ACHN (cell line): ENCODE measurements at regions not wholly inside any gene's neighbourhood (a gene's known extent, or its start where the extent isn't known, plus 50 kb on each side); places are given as distances from the start of the nearest gene placed in this dataset.
"Not testable (repeated sequence)": the region's sequence is repeated elsewhere in the genome, so short reads cannot be mapped to it uniquely, and the experiment has no call there.

ENCODE experiments used
- DNase-seq: peaks from one replicate; pipeline ENCODE4 v3.0.0-alpha.2; 2015
- in situ Hi-C: cut with HindIII; loops from 2 replicates; pipeline ENCODE4 v1.10.0; 2017; ENCODE audit warnings: low sequenced_read_pairs, low pct_ligation_motif_present, low pct_unique_long_range_greater_than_20kb

- in situ Hi-C loops: no loop called here
- no peak for DNase-seq
Observed at GRCh38 chr7:84941936-84942335, 244.9 kb downstream of the SEMA3D start.

GRCh38 chr7:84941291-84941690 is 245.6 kb downstream of the SEMA3D start:
- in situ Hi-C loops: no loop called here

DNA sequence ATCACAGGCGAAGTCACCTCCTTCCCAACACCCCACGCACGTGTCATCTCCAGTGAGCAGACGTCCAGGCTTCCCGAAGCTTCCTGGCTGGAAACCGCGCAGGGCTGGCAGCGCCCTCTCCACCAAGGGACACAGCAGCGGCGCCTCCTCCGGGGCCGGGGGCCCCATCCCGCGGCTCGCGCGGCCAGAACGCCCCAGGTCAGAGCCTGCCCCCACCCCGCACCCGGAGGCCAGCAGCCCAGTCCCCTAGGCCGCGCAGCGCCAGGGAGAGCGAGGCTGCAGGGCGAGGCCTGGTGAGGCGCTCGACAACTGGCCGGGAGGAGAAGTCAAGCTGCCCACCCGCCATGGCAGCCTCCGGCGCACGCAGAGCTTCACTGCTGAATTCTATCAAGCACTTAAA is 247.0 kb downstream of the SEMA3D start:
- no peak for DNase-seq
- in situ Hi-C loops: no loop called here

More at GRCh38 chr7:84941291-84941690, 245.6 kb downstream of the SEMA3D start:
- no peak for DNase-seq

GRCh38 chr7:84939442-84939841 is 247.4 kb downstream of the SEMA3D start:
- no peak for DNase-seq
- in situ Hi-C loops: no loop called here

DNA sequence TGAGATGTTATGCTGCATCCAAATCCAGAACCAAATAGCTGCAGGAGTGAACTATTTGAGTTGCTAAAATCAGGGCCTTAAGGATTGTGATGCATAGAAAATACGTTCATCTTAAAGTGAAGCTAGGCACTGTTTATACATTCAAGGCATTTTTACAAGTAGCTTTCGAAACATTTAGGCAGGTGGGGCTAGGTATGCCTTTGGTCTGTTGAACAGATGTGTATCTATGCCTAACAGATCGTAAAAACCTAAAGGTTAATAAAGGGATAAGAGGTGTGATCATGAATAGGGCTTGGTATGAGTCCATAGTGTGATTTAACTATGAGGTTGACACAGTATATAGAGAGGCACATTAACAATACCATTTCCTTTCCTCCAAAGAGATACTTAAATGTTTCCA is 262.5 kb downstream of the SEMA3D start:
- in situ Hi-C loops: no loop called here
- DNase-seq: no peak

DNA sequence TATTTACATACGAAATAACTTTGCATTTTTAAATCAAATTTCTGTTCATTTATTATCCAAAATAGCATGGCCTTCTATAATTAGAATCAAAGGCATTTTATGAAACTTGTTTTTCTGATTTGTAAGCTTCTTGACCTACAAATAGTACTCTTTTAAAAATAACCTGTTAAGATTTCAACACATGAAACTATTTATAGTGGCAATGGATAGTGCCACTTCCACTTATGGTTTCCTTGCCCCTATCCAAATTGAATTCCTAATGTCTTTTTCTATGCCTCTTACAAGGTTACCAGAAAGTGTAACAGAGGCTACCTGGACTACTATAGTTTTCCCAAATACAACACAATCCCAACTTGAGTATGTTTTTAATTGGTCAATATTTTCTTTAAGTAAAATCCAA is 263.5 kb downstream of the SEMA3D start:
- no peak for DNase-seq

DNA sequence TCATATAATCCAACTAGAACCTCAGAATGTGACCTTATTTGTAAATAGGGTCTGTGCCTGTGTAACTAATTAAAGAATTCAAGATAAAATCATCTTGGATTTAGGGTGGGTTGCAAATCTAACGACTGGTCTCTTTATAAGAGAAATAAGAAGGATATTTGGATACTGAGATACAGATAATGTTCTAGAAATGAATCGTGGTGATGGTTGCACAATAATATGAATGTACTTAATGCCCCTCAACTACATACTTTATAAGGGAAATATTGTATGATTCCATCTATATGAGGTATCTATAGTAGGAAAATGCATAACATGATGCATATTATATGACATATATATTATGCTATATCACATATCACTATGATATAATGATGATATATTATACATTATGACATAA is 265.7 kb downstream of the SEMA3D start:
- in situ Hi-C loops: no loop called here
- DNase-seq: no peak

More for the DNA sequence above, 263.5 kb downstream of the SEMA3D start:
- in situ Hi-C loops: no loop called here

- in situ Hi-C loops, DNase-seq: not testable (repeated sequence)
Observed at GRCh38 chr7:84916973-84917372, 269.9 kb downstream of the SEMA3D start.

- in situ Hi-C loops: no loop called here
- DNase-seq: no peak
Observed at GRCh38 chr7:84916161-84916560, 270.7 kb downstream of the SEMA3D start.

GRCh38 chr7:84914598-84914997 is 272.3 kb downstream of the SEMA3D start:
- in situ Hi-C loops: no loop called here
- DNase-seq: peak; percentile 20

GRCh38 chr7:84913731-84914130 is 273.1 kb downstream of the SEMA3D start:
- no peak for DNase-seq

GRCh38 chr7:84912993-84913635 is 273.7 kb downstream of the SEMA3D start:
- DNase-seq: no peak
- in situ Hi-C loops: no loop called here

More at GRCh38 chr7:84913731-84914130, 273.1 kb downstream of the SEMA3D start:
- in situ Hi-C loops: no loop called here

DNA sequence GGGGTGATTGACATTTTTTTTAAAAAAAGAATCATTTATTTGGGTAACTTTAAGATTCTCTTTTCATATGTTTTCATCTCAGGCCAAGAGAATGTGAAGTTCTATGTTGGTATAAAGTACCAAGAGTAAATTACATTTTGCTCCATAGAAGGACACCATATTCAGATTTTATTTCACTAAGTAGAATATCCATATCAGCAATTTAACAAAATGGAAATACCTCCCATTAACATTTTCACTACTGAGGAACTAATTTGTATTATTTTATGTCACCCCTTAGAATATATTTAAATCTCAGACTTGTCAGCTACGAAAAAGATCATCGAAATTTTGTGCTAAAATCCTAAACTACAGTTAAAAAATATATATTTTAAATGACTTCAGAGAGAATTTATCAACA is 274.3 kb downstream of the SEMA3D start:
- in situ Hi-C loops: no loop called here
- no peak for DNase-seq

DNA sequence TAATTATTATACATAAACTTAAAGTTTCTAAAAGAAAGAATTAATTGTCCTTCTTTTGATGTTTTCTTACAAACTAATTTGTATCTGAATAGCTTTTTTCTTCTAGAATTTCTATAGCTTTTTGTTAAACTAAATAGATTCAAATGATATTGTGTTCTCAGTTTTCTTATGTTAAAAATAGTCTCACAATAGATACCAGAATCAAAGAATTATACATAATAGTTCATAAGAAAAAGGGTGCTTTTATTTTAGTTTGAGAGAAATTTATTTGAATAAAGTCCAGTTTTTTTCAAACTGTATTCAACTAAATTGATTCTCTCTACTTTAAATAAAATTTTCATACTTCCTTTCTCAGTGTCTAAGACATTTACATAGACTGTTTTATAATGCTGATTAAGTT is 274.8 kb downstream of the SEMA3D start:
- DNase-seq: no peak
- in situ Hi-C loops: no loop called here

DNA sequence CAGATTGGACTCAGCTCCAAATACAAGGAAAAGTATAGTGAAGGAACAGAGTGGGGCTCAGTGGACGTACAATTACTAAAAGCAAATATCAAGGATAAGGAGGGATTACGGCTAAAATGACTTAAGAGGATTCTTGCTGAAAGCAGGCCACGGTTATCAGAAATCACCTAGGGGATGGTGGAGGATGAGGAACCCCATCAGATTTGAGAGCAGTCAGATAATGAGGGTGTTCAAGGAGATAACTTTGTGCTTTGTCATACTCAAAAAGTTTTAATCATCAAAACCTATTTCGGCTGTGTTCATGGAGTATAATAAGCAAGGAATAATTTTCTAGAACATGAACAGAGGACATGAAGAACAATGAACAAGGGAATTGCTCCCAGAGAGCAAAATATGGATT is 275.8 kb downstream of the SEMA3D start:
- in situ Hi-C loops: no loop called here
- DNase-seq: no peak

DNA sequence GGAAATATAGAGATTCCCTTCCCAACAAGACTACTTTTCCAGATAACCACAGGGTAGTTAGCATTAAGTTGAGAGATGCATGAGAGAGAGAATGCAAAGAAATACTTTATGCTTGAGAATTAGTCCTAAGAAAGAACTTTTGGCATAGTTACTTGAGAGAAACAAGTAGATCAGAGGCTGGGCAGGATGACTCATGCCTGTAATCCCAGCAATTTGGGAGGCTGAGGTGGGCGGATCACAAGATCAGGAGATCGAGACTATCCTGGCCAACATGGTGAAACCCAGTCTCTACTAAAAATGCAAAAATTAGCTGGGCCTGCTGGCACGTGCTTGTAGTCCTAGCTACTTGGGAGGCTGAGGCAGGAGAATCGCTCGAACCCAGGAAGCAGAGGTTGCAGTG is 276.5 kb downstream of the SEMA3D start:
- in situ Hi-C loops, DNase-seq: not testable (repeated sequence)

- no peak for DNase-seq
- in situ Hi-C loops: no loop called here
Observed at GRCh38 chr7:84908196-84908793, 278.6 kb downstream of the SEMA3D start.

GRCh38 chr7:84906889-84907288 is 280.0 kb downstream of the SEMA3D start:
- DNase-seq: no peak
- in situ Hi-C loops: no loop called here

GRCh38 chr7:84904561-84904960 is 282.3 kb downstream of the SEMA3D start:
- in situ Hi-C loops: no loop called here
- no peak for DNase-seq

DNA sequence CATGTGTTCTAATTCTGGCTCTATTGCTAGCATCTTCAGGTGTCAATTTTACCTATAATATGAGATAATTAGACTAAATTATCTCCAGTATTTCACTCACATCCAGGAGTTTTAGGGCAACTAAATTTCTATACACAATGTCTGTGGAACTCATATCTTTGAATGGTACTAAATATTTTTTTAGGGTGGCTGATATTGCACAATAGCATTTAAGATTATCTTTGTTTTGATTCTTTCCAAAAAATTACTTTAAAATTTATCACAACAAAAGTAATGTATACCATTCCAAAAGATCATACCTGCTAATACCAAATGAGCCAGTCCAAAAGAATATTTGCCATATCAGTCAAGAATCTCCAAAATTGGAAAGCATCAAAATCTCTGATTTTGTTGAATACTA is 285.5 kb downstream of the SEMA3D start:
- in situ Hi-C loops: no loop called here

More for the DNA sequence above, 285.5 kb downstream of the SEMA3D start:
- DNase-seq: no peak
